Transverse colon (tissue), 4 donors: ENCODE measurements at regions not wholly inside any gene's neighbourhood (a gene's known extent, or its start where the extent isn't known, plus 50 kb on each side); places are given as distances from the start of the nearest gene placed in this dataset.

Experiments used
- DNase-seq: peaks from one replicate; pipeline ENCODE4 v3.0.0-alpha.2; 2019
- H3K27ac ChIP-seq, 4 donors: fragments of 200-600 bp; sonication (generic); 2 replicates each; pipeline ENCODE4 v1.5.1; 2016 to 2018; ENCODE audit warnings: inconsistent platforms in 4 of 4
- H3K27me3 ChIP-seq: fragments of 200-600 bp; sonication (generic); 2 replicates; pipeline ENCODE4 v1.5.1; 2017; ENCODE audit warnings: inconsistent platforms
- H3K36me3 ChIP-seq, 4 donors: fragments of 200-600 bp; sonication (generic); 2 replicates each; pipeline ENCODE4 v1.5.1; 2017 to 2019; ENCODE audit warnings: inconsistent platforms in 4 of 4
- H3K4me1 ChIP-seq, 4 donors: fragments of 200-600 bp; sonication (generic); 2 replicates each; pipeline ENCODE4 v1.5.1; 2017 to 2020; ENCODE audit warnings: inconsistent platforms in 4 of 4
- H3K4me3 ChIP-seq, 4 donors: fragments of 200-600 bp; sonication (generic); 1 replicate in 1 of 4; 2 replicates in 3 of 4; pipeline versions ENCODE4 v1.5.1 to v1.6.1; 2017 to 2019; ENCODE audit warnings: inconsistent platforms in 4 of 4
- H3K9me3 ChIP-seq, 2 donors: fragments of 200-600 bp; sonication (generic); 2 replicates each; pipeline ENCODE4 v1.5.1; 2017 to 2019; ENCODE audit warnings: inconsistent platforms in 2 of 2
- CTCF ChIP-seq, 5 experiments: fragments of 200-600 bp in 3 of 5; fragments of 450-650 bp in 2 of 5; sonication (generic) in 3 of 5; IDR thresholded peaks; 1 replicate in 2 of 5; 2 replicates in 3 of 5; pipeline ENCODE4 v1.5.1; 2016 to 2017; ENCODE audit warnings: antibody characterized with exemption in 5 of 5, inconsistent platforms in 3 of 5, mild to moderate bottlenecking in 2 of 5, moderate library complexity in 1 of 5
- EP300 ChIP-seq: sonication (generic); formaldehyde crosslinking; IDR thresholded peaks from one replicate; pipeline ENCODE4 v1.6.1; 2017; ENCODE audit warnings: antibody characterized with exemption, low read depth
- POLR2A ChIP-seq: fragments of 450-650 bp; IDR thresholded peaks from one replicate; pipeline ENCODE4 v1.6.1; 2016; ENCODE audit warnings: antibody characterized with exemption, mild to moderate bottlenecking, moderate library complexity
- POLR2AphosphoS5 ChIP-seq, 3 donors: sonication (generic); formaldehyde crosslinking; IDR thresholded peaks; one replicate each; pipeline ENCODE4 v1.6.1; 2016; ENCODE audit warnings: antibody characterized with exemption in 3 of 3
- WGBS, 2 donors: methylation state at CpG; one replicate each; pipeline ENCODE4 v1.1.5; 2018; ENCODE audit warnings: low coverage in 1 of 2; 5-methylcytosine and 5-hydroxymethylcytosine counted together
- in situ Hi-C, 4 donors: fragments of 200-750 bp; cut with MboI; loops; one replicate each; pipeline versions ENCODE4 v1.15.0 to v1.15.1; 2017; ENCODE audit warnings: low sequenced_read_pairs in 3 of 4, low pct_ligation_motif_present in 1 of 4, low pct_unique_long_range_greater_than_20kb in 1 of 4
- intact Hi-C: fragments of 100-400 bp; cut with DNase I; formaldehyde crosslinking; loops from one replicate; pipeline ENCODE4 v1.15.1; 2023; ENCODE audit warnings: low total_unique reads

GRCh38 chr9:18036422-18037187 is 437.3 kb upstream of the ADAMTSL1 start:
- no peak for DNase-seq
- H3K9me3 ChIP-seq, result no peaks in the 10 kb centered on the region
- H3K4me1 ChIP-seq, result no peaks in the 10 kb centered on the region
- H3K27me3 ChIP-seq, result no peaks in the 10 kb centered on the region
- H3K27ac ChIP-seq, result no peak overlapping the region
- in situ Hi-C loops, result no loop called here
- intact Hi-C loops, result no loop called here
- no peaks in the 10 kb centered on the region for H3K36me3 ChIP-seq
- no peak overlapping the region for H3K4me3 ChIP-seq
- 65% methylated on average over 2 to 3 of the region's 3 CpGs for WGBS, 2 donors
- TF ChIP-seq CTCF (IDR thresholded peaks at IDR 0.05), result no peak
- no peak for TF ChIP-seq EP300
- TF ChIP-seq POLR2A, result no peak
- no peak for TF ChIP-seq POLR2AphosphoS5 (IDR thresholded peaks at IDR 0.05)

- Histone ChIP-seq H3K27me3 (no peaks in the 10 kb centered on the region), H3K27ac (no peak overlapping the region), H3K36me3 (no peaks in the 10 kb centered on the region), H3K4me3 (no peak overlapping the region), H3K9me3 (no peaks in the 10 kb centered on the region), H3K4me1 (no peaks in the 10 kb centered on the region)
- in situ Hi-C loops, result no loop called here
- intact Hi-C loops, result no loop called here
- TF ChIP-seq POLR2A, result no peak
- TF ChIP-seq CTCF (IDR thresholded peaks at IDR 0.05), result no peak
- TF ChIP-seq EP300, result no peak
- TF ChIP-seq POLR2AphosphoS5 (IDR thresholded peaks at IDR 0.05), result no peak
- DNase-seq, result no peak
- WGBS, 2 donors, result 54 to 68% methylated on average over 4 to 6 of the region's 6 CpGs
Measured at GRCh38 chr9:18037981-18038380, 436.0 kb upstream of the ADAMTSL1 start.

GRCh38 chr9:18040327-18040726 is 433.6 kb upstream of the ADAMTSL1 start:
- DNase-seq, result no peak
- Histone ChIP-seq H3K9me3 (no peaks in the 10 kb centered on the region), H3K27ac (no peak overlapping the region), H3K4me1 (no peaks in the 10 kb centered on the region), H3K36me3 (no peaks in the 10 kb centered on the region), H3K27me3 (no peaks in the 10 kb centered on the region), H3K4me3 (no peak overlapping the region)
- no peak for TF ChIP-seq POLR2AphosphoS5 (IDR thresholded peaks at IDR 0.05)
- TF ChIP-seq EP300, result no peak
- TF ChIP-seq POLR2A, result no peak
- no peak for TF ChIP-seq CTCF (IDR thresholded peaks at IDR 0.05)
- in situ Hi-C loops, result no loop called here
- intact Hi-C loops, result no loop called here
- WGBS, 2 donors, result 76% methylated on average over 2 of the region's 2 CpGs; no CpG with 5 or more reads in 1 of the 2 donors

GRCh38 chr9:18043978-18044377 is 430.0 kb upstream of the ADAMTSL1 start:
- H3K4me1 ChIP-seq, result no peaks in the 10 kb centered on the region
- no peaks in the 10 kb centered on the region for H3K27me3 ChIP-seq
- no peaks in the 10 kb centered on the region for H3K36me3 ChIP-seq
- H3K4me3 ChIP-seq, result no peak overlapping the region
- no peak for DNase-seq
- H3K27ac ChIP-seq, result no peak overlapping the region
- intact Hi-C loops (no loop called here), in situ Hi-C loops (no loop called here)
- H3K9me3 ChIP-seq, result no peaks in the 10 kb centered on the region
- WGBS, 2 donors, result 75 to 92% methylated on average over 1 of the region's 1 CpG
- TF ChIP-seq EP300, result no peak
- no peak for TF ChIP-seq POLR2A
- TF ChIP-seq CTCF (IDR thresholded peaks at IDR 0.05), result no peak
- no peak for TF ChIP-seq POLR2AphosphoS5 (IDR thresholded peaks at IDR 0.05)
